Adrenal gland (tissue), 5 donors: ENCODE measurements at regions not wholly inside any gene's neighbourhood (a gene's known extent, or its start where the extent isn't known, plus 50 kb on each side); places are given as distances from the start of the nearest gene placed in this dataset.

ENCODE experiments used
- POLR2A ChIP-seq, 2 donors: fragments of 450-650 bp; IDR thresholded peaks; one replicate each; pipeline ENCODE4 v1.6.1; 2017; ENCODE audit warnings: antibody characterized with exemption in 2 of 2, mild to moderate bottlenecking in 2 of 2, moderate library complexity in 1 of 2
- TF ChIP-seq, protein P1 (sequence below), 6 experiments: fragments of 450-650 bp in 4 of 6; fragments of 200-600 bp in 2 of 6; sonication (generic) in 1 of 6; IDR thresholded peaks; 1 replicate in 5 of 6; 2 replicates in 1 of 6; pipeline versions ENCODE4 v1.5.1 to v1.8.0; 2016 to 2021; ENCODE audit warnings: antibody characterized with exemption in 6 of 6, mild to moderate bottlenecking in 2 of 6, moderate library complexity in 1 of 6
- donor health status: DM: no; HTN: no; CAD: no.

DNA sequence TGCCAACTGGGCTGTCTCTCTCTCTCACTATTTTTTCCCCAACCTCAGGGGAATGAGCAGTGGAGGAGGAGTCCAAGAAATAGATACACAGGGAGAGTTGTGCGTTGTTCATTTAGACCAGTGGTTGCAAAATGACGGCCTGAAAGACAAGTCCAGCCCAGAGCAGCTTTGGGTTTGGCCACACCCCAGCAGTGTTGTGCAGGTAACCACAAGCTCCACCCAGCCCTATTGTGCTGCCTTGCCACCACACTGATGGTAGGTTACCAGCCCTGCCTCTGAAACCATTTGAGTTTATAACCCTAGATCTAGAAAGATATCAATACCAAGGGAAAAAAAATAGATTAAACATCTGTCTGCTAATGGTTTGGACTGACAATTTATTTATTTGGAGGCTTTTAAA is 144.3 kb downstream of the CMPK2 start:
- no peak for TF ChIP-seq POLR2A (IDR thresholded peaks at IDR 0.05)
- TF ChIP-seq, protein P1, sequence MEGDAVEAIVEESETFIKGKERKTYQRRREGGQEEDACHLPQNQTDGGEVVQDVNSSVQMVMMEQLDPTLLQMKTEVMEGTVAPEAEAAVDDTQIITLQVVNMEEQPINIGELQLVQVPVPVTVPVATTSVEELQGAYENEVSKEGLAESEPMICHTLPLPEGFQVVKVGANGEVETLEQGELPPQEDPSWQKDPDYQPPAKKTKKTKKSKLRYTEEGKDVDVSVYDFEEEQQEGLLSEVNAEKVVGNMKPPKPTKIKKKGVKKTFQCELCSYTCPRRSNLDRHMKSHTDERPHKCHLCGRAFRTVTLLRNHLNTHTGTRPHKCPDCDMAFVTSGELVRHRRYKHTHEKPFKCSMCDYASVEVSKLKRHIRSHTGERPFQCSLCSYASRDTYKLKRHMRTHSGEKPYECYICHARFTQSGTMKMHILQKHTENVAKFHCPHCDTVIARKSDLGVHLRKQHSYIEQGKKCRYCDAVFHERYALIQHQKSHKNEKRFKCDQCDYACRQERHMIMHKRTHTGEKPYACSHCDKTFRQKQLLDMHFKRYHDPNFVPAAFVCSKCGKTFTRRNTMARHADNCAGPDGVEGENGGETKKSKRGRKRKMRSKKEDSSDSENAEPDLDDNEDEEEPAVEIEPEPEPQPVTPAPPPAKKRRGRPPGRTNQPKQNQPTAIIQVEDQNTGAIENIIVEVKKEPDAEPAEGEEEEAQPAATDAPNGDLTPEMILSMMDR (IDR thresholded peaks at IDR 0.05) = no peak
